Smooth muscle cell (in vitro differentiated cells): ENCODE measurements at regions not wholly inside any gene's neighbourhood (a gene's known extent, or its start where the extent isn't known, plus 50 kb on each side); places are given as distances from the start of the nearest gene placed in this dataset.
"Not testable (repeated sequence)": the region's sequence is repeated elsewhere in the genome, so short reads cannot be mapped to it uniquely, and the experiment has no call there.

Experiments used
- DNase-seq: peaks from one replicate; lab custom pipeline; 2025; ENCODE audit not compliant: unreplicated experiment; lab: John Stamatoyannopoulos, UW
- H2AFZ ChIP-seq: fragments of 200-600 bp; sonication (generic); 2 replicates; pipeline ENCODE4 v1.6.0; 2016; ENCODE audit warnings: antibody characterized with exemption, low read depth, mild to moderate bottlenecking
- H3F3A ChIP-seq: fragments of 200-600 bp; sonication (generic); 2 replicates; pipeline ENCODE4 v1.6.0; 2017; ENCODE audit warnings: antibody characterized with exemption, low read depth
- H3K27ac ChIP-seq: fragments of 200-600 bp; sonication (generic); 2 replicates; pipeline ENCODE4 v1.5.1; 2016; ENCODE audit warnings: low read depth, mild to moderate bottlenecking
- H3K27me3 ChIP-seq: fragments of 200-600 bp; sonication (generic); 2 replicates; pipeline ENCODE4 v1.6.1; 2016; ENCODE audit warnings: low read depth, mild to moderate bottlenecking
- H3K36me3 ChIP-seq: fragments of 200-600 bp; sonication (generic); 2 replicates; pipeline ENCODE4 v1.5.1; 2016; ENCODE audit warnings: low read depth
- H3K4me1 ChIP-seq: fragments of 200-600 bp; sonication (generic); 2 replicates; pipeline ENCODE4 v1.5.1; 2016; ENCODE audit warnings: low read depth
- H3K4me2 ChIP-seq: fragments of 200-600 bp; sonication (generic); 2 replicates; pipeline ENCODE4 v1.6.0; 2016; ENCODE audit warnings: mild to moderate bottlenecking
- H3K4me3 ChIP-seq: fragments of 200-600 bp; sonication (generic); 2 replicates; pipeline ENCODE4 v1.5.1; 2016; ENCODE audit warnings: mild to moderate bottlenecking
- H3K79me2 ChIP-seq: fragments of 200-600 bp; sonication (generic); 2 replicates; pipeline ENCODE4 v1.6.0; 2016; ENCODE audit warnings: low read depth, mild to moderate bottlenecking
- H3K9ac ChIP-seq: fragments of 200-600 bp; sonication (generic); 2 replicates; pipeline ENCODE4 v1.6.0; 2016; ENCODE audit warnings: low read depth
- H3K9me3 ChIP-seq: fragments of 200-600 bp; sonication (generic); replicated peaks from 2 replicates; pipeline ENCODE4 v1.5.1; 2016; ENCODE audit warnings: low read depth
- H4K20me1 ChIP-seq: fragments of 200-600 bp; sonication (generic); 2 replicates; pipeline ENCODE4 v1.6.0; 2016; ENCODE audit warnings: low read depth
- CTCF ChIP-seq: fragments of 200-600 bp; sonication (generic); IDR thresholded peaks from 2 replicates; pipeline ENCODE4 v1.5.1; 2017; ENCODE audit warnings: borderline replicate concordance, mild to moderate bottlenecking, antibody characterized with exemption; ENCODE audit not compliant: insufficient read depth, poor library complexity, severe bottlenecking
- WGBS: methylation state at CpG from one replicate; pipeline ENCODE4 v1.1.7; 2016; ENCODE audit warnings: low lambda C conversion rate; 5-methylcytosine and 5-hydroxymethylcytosine counted together

DNA sequence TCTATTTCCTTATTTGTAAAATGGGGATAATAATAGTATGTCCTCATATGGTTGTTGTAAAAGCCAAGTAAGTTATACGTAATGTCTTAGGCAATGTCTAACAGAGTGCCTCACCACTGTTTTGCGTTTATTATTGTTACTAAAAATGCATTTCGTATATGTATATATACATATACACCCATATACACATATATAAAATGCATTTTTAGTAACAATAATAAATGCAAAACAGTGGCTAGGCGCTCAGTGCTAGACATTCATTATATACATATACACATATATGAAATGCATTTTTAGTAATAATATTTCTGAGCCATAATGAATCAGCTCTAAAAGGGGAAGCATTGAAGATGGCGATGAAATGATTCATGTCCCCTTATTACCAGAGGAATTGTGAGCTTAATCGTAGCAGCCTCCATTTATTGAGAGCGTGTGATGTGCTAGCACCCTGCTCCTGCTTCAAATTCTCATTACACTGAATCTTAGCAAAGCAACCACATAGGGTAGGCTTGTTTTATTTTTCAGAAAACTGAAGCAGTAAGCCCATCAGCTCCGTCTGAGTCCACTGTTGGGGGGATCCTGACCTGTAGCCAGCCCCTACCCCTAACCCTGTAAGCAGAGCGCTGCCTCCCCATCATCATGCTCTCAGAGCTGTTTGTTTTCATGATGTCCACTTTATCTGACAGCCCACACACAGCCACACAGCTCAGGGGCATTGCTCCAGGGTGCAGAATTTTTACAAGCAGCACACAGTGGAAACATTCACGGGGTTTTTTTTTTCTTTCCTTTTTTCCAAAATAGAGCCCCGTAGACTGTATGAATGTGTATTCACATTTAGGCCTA, 97.1 kb upstream of the NAV2 start:
- Histone ChIP-seq H3K27me3 (no peaks in the 10 kb centered on the region), H3K36me3 (no peaks in the 10 kb centered on the region), H2AFZ (peak overlapping the region; percentile 24), H4K20me1 (no peaks in the 10 kb centered on the region), H3K9me3 (no peaks in the 10 kb centered on the region), H3K9ac (no peak overlapping the region), H3K4me2 (no peak overlapping the region), H3F3A (no peaks in the 10 kb centered on the region), H3K79me2 (no peaks in the 10 kb centered on the region), H3K27ac (no peak overlapping the region), H3K4me1 (no peaks in the 10 kb centered on the region), H3K4me3 (no peak overlapping the region)
- TF ChIP-seq CTCF: no peak
- WGBS: 61% methylated on average over 11 of the region's 11 CpGs
- no peak for DNase-seq

DNA sequence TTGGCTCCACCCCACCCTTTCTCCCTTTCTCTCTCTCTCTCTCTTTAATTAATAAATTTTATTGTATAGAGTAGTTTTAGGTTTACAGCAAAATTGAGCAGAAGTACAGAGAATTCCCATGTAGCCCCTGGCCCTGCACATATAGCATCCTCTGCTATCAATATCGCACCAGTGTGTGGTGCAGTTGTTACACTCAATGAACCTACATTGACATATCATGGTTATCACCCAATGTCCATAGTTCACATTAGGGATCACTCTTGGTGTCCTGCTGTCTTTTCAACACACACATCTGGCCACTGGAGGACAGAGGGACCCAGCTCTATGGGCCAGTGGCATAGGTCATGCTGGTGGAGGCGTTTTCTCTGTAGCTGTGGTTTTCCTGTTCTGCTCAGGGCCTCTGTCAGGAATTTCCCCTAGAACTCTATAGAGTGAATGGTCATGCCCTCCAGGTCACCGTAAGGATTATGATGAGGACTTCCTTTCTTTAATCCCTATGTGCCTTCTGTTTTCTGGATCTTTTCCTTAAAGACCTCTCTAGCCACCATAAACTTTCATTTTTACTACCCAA, 98.2 kb upstream of the NAV2 start:
- no peak for DNase-seq
- Histone ChIP-seq H3K4me3 (no peak overlapping the region), H3K4me2 (no peak overlapping the region), H3K27ac (no peak overlapping the region), H3K4me1 (no peaks in the 10 kb centered on the region), H3K79me2 (no peaks in the 10 kb centered on the region), H3K9ac (no peak overlapping the region), H2AFZ (no peak overlapping the region), H4K20me1 (no peaks in the 10 kb centered on the region), H3K27me3 (no peaks in the 10 kb centered on the region), H3K9me3 (no peaks in the 10 kb centered on the region), H3K36me3 (no peaks in the 10 kb centered on the region), H3F3A (no peaks in the 10 kb centered on the region)
- WGBS: 63% methylated on average over 3 of the region's 3 CpGs
- no peak for TF ChIP-seq CTCF

- not testable (repeated sequence) for H3K4me1 ChIP-seq, H3K27ac ChIP-seq, H3K36me3 ChIP-seq, H3F3A ChIP-seq, H2AFZ ChIP-seq, H4K20me1 ChIP-seq, H3K9me3 ChIP-seq, H3K9ac ChIP-seq, DNase-seq, H3K4me3 ChIP-seq, H3K27me3 ChIP-seq, H3K4me2 ChIP-seq, H3K79me2 ChIP-seq
Measured at GRCh38 chr11:19612025-19612424, 100.6 kb upstream of the NAV2 start.

GRCh38 chr11:19607656-19608360, 104.8 kb upstream of the NAV2 start:
- Histone ChIP-seq H3K79me2 (no peaks in the 10 kb centered on the region), H3K27ac (no peak overlapping the region), H3K4me3 (no peak overlapping the region), H3K27me3 (no peaks in the 10 kb centered on the region), H3K9me3 (no peaks in the 10 kb centered on the region), H3F3A (peaks cover 3% of the 10 kb centered on the region), H4K20me1 (no peaks in the 10 kb centered on the region), H3K4me1 (peaks cover 5% of the 10 kb centered on the region), H3K9ac (no peak overlapping the region), H3K36me3 (no peaks in the 10 kb centered on the region), H3K4me2 (no peak overlapping the region), H2AFZ (no peak overlapping the region)
- no peak for TF ChIP-seq CTCF
- 75% methylated on average over 5 of the region's 5 CpGs for WGBS
- DNase-seq: no peak
